HK-2 (cell line): ENCODE measurements at regions not wholly inside any gene's neighbourhood (a gene's known extent, or its start where the extent isn't known, plus 50 kb on each side); places are given as distances from the start of the nearest gene placed in this dataset.
"Not testable (repeated sequence)": the region's sequence is repeated elsewhere in the genome, so short reads cannot be mapped to it uniquely, and the experiment has no call there.

Experiments
- DNase-seq: peaks from one replicate; pipeline ENCODE4 v3.0.0-alpha.2; 2018; ENCODE audit not compliant: unreplicated experiment

DNA sequence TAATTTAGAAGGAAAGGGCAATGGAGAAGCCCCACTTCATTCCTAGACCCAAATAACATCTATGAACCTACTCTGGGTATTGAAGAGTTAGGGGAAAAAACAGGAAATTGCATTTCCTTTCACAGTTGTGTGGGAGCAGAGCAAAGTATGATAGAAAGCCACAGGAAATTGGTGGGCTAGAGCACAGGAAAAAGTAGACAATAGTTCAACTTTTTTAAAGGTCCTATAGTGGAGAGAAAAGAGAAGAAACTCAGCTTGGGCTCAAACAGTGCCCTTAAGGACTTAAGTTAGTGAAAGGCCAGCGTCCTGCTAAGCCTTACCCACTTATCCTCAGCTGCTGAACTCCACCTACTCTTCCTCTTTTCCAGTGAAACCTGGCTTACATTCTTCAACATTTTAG lies 258.1 kb downstream of the DPY19L2 start:
- no peak for DNase-seq

DNA sequence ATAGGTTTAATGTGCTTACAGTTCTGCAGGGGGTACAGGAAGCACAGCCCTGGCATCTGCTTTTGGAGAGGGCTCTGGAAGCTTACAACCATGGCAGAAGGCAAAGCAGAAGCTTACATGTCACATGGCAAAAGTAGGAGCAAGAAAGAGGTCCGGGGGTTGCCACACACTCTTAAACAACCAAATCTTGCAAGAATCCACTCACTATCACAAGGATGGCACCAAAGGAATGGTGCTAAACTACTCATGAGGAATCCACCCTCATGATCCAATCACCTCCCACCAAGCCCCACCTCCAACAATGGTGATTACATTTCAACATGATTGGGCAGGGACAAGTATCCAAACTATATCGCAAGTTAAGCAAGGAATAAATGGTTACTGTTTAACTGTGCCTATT lies 255.8 kb upstream of the AVPR1A start:
- no peak for DNase-seq

DNA sequence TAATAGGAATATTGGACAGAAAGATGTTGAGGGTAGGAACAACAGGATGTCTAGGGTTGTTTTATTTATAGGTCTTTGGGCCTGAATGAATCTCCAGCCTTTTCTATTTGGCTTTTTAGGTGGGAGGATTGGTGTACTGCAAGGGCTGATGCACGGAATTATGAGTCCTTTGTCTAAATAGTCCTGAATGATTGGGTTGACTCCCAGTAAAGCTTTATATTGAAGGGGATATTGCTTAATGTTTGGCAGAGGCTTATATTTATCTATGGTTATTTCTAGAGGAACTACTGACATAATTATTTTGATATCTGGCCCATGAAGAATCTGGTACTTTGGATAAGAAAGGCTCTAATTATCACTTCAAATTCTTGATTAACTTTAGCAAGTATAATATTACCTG lies 253.6 kb upstream of the AVPR1A start:
- no peak for DNase-seq

DNA sequence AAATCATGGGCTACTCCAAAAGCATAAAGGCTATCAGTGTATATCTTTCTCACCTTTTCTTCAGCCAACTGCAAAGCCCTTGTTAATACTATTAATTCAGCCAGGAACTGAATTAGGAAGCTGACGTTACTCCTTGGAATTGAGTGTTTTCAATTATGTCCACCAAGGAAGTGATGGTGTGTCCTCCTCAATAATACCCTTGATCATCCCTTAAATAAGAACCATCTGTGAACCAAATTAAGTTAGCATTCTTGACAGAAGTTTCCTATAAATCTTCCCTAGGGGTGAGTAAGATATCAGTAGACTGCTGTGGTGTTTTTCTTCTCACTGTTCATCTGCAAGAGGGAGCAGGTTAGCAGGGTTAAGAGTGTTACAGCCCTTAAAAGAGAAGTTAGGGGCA lies 252.3 kb upstream of the AVPR1A start:
- no peak for DNase-seq

DNA sequence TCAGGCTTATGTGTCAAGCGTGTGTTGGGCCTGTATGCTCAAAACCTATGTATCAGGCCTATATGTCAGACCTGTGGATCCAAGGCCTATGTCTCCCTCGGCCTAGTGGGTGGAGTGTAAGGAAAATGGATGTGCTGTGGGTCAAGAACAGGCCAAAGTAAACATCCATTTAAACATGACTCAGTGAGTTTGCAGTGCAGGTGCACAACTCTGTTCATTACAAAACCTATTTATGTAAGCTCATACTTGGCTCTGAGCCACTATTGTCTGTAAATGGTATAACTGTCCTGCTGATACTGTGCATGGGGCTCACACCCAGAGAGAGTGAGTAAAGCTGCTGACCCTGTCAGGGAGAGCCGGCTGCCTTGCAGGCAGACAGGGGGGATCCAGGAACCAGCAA lies 249.7 kb upstream of the AVPR1A start:
- DNase-seq = no peak

DNA sequence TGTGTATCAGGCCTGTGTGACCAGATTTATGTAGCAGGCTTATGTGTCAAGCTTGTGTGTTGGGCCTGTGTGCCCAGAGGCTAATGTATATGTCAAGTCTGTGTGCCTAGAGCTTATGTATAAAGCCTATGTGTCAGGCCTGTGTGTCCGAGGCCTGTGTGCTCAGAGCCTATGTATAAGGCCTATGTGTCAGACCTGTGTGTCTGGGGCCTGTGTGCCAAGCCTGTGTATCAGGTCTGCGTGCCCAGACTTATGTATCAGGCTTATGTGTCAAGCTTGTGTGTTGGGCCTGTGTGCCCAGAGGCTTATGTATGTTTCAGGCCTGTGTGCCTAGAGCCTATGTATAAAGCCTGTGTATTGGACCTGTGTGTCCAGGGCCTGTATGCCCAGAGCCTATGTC lies 249.3 kb upstream of the AVPR1A start:
- no peak for DNase-seq

DNA sequence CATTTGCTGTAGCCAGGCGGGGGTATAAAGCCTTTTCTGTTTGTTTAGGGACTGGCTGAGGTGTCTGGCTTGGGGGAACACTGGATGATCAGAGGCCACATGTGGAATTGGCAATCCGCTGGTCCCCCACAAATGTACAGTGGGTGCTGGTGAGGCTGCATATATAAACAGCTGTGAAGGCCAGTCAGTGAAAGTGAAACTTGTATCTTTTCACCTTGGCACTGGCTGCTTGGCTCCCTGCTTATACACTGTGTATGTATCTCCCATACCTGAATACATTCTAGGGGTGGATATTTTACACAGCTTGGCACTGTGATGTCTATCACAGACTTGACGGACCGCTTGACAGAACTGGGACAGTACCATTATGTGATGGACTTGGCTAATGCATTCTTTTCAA lies 246.8 kb upstream of the AVPR1A start:
- no peak for DNase-seq

DNA sequence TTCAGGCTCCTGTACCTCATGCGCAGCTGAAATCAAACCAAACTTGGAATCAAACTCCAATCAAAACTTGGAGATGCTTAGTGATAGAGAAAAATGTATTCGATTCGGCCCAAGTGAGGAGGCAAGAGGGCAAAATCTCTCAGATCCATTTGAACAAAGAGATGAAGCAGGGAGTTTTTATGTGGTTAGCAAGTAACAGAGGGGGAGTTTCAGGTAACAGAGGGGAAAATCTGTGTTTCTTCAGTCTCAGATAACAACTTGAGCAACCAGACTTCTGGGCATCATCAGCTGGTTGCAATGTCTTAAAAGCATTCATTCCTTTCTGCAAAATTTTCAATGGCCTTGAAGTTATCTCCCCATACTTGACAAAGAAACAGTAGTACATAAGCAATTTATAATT lies 245.1 kb upstream of the AVPR1A start:
- no peak for DNase-seq

DNA sequence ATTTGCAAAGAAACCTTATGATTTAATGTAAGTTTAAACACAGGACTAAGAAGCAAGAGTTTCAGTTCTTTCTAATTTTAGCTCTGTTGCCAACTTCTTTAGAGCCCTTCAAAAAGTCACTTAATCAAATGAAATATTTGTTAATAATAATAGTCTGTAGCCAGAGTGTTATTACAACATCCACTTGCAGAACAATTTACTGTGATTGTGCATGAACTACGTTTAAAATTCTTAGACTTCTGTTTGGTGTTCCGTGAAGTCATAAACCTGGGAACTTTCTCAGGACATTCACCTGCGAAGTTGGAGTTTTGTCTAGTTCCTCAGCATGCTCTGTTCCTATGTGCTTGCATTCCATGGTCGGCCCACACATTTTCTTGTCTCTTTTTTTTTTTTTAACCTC lies 244.0 kb upstream of the AVPR1A start:
- DNase-seq = no peak

DNA sequence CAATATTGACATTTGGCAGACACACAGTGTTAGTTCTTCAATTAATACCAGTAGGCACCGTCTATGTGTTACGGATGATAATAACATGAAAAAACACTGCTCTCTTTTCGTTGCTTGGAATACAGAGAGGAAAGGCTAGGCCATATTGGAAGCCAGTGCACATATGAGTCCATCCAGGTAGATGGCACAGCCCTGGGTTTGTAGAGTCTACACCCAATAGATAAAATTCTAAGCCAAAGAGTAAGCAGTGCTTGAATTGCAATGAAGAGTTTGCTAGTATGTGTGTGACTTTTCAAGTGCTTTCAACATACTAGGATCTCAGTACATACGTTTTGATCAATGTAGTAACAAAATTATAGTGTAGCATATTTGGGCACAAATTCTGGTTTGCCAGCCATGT lies 243.3 kb upstream of the AVPR1A start:
- DNase-seq = no peak

DNA sequence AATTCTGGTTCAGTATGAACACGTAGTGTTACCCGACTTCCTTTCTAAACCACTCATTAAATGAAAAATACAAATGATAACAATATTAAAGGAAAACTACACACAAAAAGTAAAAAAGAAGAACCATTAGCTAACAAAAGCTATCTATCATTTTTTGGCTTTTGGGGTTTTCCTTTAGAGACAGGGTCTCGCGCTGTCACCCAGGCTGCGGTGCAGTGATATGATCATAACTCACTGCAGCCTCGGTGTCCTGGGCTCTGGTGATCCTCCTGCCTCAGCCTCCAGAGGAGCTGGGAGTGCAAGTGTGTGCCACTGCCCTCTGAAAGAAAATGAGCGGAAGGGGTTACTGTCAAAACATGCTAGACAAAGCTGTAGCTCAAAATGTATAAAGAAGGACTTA lies 238.2 kb upstream of the AVPR1A start:
- DNase-seq = no peak

DNA sequence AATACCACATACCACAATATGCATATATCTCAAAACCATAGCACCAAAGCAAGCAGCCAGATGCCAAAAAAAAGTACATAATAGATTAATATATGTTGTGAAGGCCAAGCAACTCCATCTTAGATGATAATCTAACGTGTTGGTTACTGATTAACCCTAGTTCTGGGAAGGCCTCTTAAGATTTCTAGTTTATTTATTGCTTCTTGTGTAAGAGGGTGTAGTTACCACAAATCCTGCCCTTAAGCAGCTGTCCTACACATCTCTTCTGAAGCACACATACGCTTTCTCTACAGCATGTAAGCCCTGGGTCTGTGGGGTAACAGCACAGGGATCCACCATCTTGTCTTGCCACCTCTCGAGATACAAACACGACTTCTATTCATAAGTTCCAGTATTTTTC lies 236.8 kb upstream of the AVPR1A start:
- no peak for DNase-seq

DNA sequence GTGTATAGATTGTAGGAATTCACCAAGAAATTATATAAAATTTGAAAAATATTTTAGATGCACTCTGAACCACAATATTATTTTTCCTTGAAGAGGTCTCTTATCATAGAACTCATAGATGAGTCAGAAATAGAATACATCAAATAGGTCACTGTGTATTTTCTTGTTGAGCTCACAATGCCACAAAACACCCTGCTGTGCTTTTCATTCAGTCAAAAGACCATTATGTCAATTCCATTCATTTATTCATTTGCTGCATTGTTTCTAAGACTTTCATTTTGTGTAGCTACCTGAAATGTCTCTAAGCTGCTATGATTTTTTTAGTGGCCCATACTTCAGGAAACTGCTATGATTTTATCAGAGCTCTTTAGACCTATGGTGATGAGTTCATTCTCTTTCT lies 231.9 kb upstream of the AVPR1A start:
- no peak for DNase-seq

DNA sequence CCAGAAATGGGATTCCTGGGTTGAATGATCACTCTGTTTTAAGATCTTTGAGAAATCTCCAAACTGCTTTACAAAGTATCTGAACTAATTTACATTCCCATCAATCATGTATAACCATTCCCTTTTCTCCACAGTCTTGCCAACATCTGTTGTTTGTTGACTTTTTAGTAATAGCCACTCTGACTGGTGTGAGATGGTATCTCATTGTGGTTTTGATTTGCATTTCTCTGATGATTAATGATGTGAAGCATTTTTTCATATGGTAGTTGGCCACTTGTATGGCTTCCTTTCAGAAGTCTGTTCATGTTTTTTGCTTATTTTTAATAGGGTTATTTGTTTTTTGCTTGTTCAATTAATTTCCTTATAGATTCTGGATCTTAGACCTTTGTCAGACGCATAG lies 211.8 kb upstream of the AVPR1A start:
- no peak for DNase-seq

DNA sequence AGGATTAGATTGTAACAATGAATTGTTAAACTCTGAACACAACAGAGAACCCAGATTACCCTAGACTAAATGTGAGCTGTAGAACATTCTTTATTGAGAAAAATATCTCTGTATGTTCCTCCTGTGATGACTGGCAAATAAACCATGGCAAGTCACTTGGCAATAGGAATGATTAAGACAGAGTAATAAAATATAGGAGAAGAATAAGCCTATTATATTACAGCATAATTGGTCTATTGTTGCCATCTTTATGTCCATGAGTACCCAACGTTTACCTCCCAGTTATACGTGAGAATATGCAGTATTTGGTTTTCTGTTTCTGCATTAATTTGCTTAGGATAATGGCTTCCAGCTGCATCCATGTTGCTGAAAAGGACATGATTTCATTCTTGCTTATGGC lies 211.2 kb upstream of the AVPR1A start:
- no peak for DNase-seq

DNA sequence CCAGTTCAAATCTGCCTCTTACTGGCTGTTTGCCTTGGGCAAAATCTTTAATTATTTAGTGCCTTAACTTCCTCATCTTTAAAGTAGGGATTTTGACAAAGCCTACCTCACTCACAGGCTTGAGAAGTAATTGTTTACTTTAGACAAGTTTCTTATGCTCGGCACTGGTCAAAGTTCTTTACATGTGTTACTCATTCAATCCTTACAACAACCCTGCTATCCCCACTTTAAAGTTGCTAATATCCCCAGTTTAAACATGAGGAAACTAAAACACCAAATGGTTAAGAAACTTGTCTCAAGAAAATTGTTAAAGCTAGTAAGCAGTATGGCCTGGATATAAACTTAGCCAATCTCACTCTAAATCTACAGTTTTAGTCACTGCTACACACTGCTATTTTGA lies 204.0 kb upstream of the AVPR1A start:
- no peak for DNase-seq

DNA sequence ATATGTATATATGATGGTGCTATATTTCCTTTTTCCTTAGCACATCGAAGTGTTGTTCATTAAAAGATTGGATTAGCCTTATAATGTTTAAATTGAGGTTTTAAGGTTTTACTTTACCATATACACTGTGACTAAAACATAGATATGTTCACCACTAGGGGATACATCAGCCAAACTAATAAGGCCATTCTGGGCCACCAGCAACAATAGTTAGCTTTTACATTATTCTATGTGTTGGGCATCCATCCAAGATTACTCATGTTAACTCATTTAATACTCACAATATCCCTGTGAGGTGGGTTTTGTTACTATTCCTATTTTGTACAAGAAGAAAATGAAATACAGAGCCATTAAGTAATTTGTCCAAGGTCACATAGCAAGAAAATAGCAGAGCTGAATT lies 202.6 kb upstream of the AVPR1A start:
- DNase-seq = no peak

DNA sequence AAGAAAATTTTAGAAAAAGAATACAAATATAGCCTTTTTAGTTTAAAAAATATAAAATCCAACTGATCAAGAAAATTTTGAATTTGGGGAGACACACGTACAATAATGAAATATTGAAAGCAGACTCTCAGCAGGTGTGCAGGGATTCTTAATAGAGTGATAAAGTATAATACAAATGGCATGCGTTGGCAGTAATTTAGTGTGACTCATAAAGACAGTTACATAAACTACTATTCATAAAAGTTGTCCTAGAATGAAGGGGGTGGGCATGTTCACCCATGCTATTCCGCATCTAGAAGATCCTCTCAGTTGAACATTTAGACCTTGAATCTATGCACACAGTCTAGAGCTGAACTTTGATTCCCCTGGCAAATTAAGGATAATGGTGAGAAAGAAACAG lies 200.4 kb upstream of the AVPR1A start:
- DNase-seq = no peak

DNA sequence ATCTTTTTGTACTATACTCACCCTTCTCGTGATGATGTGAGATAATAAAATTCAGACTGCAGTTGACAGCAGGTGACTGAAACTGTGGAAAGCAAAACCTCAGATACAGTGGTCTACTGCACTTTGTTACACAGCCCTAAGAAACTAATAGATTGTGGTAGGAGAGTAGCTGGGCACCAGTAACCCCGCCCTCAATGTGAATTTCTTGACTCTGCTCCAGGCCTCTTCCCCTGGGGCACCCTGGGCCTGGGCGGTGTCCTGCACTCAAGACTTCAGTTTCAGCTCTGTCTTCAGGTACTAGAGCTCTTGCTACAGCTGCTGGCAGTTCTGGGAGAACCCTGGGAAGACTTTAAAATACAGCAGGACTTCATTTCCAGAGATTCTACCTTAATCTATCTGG lies 197.6 kb upstream of the AVPR1A start:
- no peak for DNase-seq

DNA sequence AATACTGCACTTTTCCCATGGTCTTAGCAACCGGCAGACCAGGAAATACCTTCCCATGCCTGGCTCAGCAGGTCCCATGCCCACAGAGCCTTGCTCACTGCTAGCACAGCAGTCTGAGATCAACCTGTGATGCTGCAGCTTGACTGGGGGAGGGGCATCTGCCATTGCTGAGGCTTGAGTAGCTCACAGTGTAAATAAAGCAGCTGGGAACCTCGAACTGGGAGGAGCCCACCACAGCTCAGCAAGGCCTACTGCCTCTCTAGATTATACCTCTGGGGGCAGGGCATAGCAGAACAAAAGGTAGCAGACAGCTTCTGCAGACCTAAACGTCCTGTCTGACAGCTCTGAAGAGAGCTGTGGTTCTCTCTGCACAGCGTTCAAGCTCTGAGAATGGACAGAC lies 186.2 kb upstream of the AVPR1A start:
- DNase-seq = not testable (repeated sequence)

DNA sequence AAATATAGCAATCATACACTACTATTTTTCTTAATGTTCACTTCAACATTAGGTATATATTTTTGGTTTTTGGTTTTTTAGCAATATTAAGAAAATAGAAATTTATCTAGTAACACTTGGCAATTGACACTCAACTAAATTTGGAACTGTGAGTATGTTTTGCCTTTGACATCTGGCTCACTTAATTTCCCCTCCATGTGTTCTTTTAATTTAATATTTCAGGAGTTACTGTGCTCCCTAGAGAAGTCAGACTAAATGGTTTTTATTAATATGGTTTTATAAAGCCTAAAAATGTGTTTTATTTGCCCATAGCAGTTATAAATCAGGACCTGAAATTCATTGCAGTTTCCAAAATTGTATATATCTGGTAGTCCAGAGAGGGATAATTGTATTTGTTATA lies 175.3 kb upstream of the AVPR1A start:
- no peak for DNase-seq

DNA sequence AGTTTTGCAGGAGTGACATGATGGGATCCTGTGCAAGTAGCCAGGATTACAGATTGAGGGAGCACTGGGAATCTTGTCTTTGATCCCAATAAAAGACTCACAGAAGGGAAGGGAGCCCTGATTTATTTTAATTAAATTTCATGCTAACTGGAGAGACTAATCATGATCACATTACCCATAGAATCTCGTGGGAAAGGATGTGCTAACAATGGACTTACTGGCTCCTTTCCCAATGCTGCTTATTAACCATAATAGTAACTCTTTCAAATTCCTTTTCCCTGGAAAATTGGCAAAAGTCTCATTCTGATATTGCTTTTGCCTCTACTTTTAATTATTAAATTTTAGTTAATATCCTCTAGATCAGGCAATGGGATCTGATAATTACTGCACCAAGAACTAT lies 174.8 kb upstream of the AVPR1A start:
- DNase-seq = no peak

DNA sequence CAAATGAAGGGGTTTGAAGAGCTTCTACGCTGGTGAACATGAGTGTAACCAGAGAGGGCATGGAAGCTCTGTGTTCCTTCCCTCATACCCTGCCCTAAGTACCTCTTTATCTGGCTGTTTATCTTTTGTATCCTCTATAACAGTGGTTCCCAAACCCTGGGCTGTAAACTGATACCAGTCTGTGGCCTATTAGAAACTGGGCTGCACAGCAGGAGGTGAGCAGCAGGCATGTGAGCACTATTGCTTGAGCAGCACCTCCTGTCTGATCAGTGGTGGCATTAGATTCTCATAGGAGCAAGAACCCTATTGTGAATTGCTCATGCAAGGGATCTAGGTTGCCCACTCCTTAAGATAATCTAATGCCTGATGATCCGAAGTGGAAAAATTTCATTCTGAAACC lies 172.9 kb upstream of the AVPR1A start:
- no peak for DNase-seq

DNA sequence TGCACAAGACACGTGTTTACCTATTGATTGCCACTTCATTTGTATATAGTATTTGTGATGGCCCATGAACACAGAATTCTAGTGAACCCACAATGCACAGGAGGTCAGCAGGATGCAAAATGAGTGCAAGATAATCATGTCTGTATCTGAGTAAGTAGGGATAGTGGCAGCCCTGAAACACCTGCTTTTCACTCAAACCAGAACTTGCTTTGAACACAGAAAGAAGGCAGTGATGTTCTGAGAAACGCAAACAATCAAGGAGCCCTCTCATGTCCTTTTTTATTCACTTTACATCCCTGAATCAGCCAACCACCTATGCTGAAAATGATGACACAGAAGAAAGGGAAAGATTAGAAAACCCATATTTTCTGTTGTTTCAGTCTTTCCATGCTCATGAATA lies 170.4 kb upstream of the AVPR1A start:
- no peak for DNase-seq

DNA sequence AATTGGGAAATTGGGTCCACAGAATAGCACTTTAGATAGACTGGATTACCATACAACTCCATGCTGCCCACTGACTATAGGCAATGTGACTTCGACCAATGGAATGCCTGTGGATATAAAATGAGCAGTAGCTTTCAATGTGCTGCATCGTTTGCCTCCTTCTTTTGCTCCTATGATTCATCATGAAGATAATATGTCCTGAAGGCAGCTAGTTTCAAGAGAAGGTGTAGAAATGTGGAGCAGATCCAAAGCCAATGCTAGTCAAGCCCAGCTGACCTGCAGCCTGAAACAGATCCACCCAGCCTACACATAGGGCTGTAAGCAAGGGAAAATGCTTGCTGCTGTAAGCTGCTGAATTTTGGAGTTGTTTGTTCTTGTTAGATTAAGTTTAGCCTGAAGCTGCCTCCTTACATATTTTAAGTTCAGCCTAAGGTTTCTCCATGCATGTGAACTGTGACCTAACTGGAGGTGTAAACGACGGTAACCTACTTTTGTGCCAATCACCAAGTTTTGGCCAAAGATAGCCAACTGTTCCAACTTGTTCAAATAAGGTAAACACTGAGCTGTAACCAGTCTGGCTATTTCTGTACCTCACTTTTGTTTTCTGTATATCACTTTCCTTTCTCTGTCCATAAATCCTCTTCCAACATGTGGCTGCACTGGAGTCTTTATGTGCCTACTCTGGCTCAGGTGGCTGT lies 169.1 kb upstream of the AVPR1A start:
- DNase-seq = no peak
